B cell (primary cell): ENCODE measurements at regions not wholly inside any gene's neighbourhood (a gene's known extent, or its start where the extent isn't known, plus 50 kb on each side); places are given as distances from the start of the nearest gene placed in this dataset.

ENCODE experiments used
- EZH2 ChIP-seq: IDR thresholded peaks from 2 replicates; pipeline ENCODE4 v1.6.1; 2012; ENCODE audit warnings: borderline replicate concordance, low read depth, mild to moderate bottlenecking, moderate library complexity, low read length; ENCODE audit not compliant: insufficient read depth, poor library complexity, severe bottlenecking
- TF ChIP-seq, protein P1 (sequence below): fragments of 200-600 bp; IDR thresholded peaks from one replicate; pipeline ENCODE4 v1.8.0; 2022; ENCODE audit warnings: antibody characterized with exemption, mild to moderate bottlenecking

DNA sequence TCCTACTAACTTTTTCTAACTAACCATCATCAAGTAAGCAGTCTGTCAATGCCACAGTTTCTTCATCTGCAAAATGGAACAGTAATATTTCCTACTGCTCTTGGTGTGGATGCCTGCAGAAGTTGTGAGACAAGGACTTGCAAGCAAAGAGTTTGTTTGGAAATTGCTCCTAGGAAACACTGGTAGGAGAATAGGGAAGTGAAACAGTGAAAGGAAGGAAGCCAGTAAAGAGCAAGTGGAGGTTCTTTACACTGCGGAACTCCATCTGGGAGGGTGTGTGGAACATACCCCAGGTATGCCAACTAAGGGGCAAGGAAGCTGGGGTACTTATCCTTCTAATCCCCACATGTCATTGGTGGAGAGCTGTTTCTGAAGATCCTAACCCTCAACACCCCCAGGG is 119.9 kb downstream of the FOXD1 start:
- TF ChIP-seq, protein P1, sequence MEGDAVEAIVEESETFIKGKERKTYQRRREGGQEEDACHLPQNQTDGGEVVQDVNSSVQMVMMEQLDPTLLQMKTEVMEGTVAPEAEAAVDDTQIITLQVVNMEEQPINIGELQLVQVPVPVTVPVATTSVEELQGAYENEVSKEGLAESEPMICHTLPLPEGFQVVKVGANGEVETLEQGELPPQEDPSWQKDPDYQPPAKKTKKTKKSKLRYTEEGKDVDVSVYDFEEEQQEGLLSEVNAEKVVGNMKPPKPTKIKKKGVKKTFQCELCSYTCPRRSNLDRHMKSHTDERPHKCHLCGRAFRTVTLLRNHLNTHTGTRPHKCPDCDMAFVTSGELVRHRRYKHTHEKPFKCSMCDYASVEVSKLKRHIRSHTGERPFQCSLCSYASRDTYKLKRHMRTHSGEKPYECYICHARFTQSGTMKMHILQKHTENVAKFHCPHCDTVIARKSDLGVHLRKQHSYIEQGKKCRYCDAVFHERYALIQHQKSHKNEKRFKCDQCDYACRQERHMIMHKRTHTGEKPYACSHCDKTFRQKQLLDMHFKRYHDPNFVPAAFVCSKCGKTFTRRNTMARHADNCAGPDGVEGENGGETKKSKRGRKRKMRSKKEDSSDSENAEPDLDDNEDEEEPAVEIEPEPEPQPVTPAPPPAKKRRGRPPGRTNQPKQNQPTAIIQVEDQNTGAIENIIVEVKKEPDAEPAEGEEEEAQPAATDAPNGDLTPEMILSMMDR: no peak
- TF ChIP-seq EZH2: no peak
